AG04450 (cell line): ENCODE measurements at regions not wholly inside any gene's neighbourhood (a gene's known extent, or its start where the extent isn't known, plus 50 kb on each side); places are given as distances from the start of the nearest gene placed in this dataset.

Source experiments
- CTCF ChIA-PET: fragments of 300-600, 350-600 bp; formaldehyde crosslinking; extraction: SDS; loops from one replicate; lab custom pipeline; 2022; ENCODE audit warnings: antibody characterized with exemption, inconsistent platforms; lab: Charles Lee
- POLR2A ChIA-PET: fragments of 350-600 bp; formaldehyde crosslinking; extraction: SDS; loops from one replicate; lab custom pipeline; 2021; ENCODE audit warnings: antibody characterized with exemption, inconsistent platforms; lab: Yijun Ruan, JAX
- DNase-seq: peaks from one replicate; pipeline ENCODE4 v3.0.0-alpha.2; 2011; ENCODE audit warnings: low read depth, low spot score
- H3K27ac ChIP-seq: one replicate; pipeline ENCODE4 v1.5.1; 2012; ENCODE audit warnings: low read depth, low read length, control low read depth
- H3K27me3 ChIP-seq: one replicate; pipeline ENCODE4 v1.6.0; 2012; ENCODE audit warnings: low read length; ENCODE audit not compliant: control insufficient read depth, insufficient read depth
- H3K4me3 ChIP-seq: 2 replicates; pipeline ENCODE4 v1.5.1; 2011; ENCODE audit warnings: mild to moderate bottlenecking, low read depth, low read length, control low read depth
- H3K9me3 ChIP-seq: 2 replicates; pipeline ENCODE4 v1.5.1; 2012; ENCODE audit warnings: low read length; ENCODE audit not compliant: control insufficient read depth, insufficient read depth
- CTCF ChIP-seq: IDR thresholded peaks from 2 replicates; pipeline ENCODE4 v1.5.1; 2011; ENCODE audit warnings: low read depth, low read length, control low read depth, inconsistent platforms

- POLR2A ChIA-PET, result no interaction called here
- no peak overlapping the region for H3K27ac ChIP-seq
- TF ChIP-seq CTCF, result no peak
- no peaks in the 10 kb centered on the region for H3K27me3 ChIP-seq
- H3K4me3 ChIP-seq, result no peak overlapping the region
- peaks cover 3% of the 10 kb centered on the region; the same call in 1 of the 2 replicates for H3K9me3 ChIP-seq
- CTCF ChIA-PET, result no interaction called here
- DNase-seq, result no peak
Observed at GRCh38 chr1:192913683-192914082, 104.8 kb downstream of the RGS2 start.

DNA sequence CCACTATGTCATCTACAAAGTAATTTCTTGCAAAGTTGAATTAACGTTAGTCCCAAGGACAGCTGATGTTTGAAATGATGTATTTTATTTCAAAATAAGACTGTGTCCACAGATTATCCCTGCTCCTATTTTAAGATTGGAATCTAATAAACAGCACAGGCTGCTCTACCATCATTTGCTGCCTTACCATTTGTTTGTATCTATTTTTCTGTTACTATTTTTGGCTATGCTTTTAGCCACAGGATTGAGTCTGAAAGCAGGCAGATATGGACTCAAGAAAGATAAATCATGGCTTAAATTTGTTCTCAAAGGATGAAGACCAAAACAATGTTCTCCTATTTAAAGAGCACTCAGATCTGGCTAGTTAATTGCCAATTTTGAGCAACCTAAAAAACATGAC lies 105.3 kb downstream of the RGS2 start:
- no peak for DNase-seq
- Histone ChIP-seq H3K9me3 (peaks cover 3% of the 10 kb centered on the region; the same call in 1 of the 2 replicates), H3K4me3 (no peak overlapping the region), H3K27me3 (no peaks in the 10 kb centered on the region), H3K27ac (no peak overlapping the region)
- TF ChIP-seq CTCF, result no peak
- ChIA-PET CTCF (no interaction called here), POLR2A (no interaction called here)

DNA sequence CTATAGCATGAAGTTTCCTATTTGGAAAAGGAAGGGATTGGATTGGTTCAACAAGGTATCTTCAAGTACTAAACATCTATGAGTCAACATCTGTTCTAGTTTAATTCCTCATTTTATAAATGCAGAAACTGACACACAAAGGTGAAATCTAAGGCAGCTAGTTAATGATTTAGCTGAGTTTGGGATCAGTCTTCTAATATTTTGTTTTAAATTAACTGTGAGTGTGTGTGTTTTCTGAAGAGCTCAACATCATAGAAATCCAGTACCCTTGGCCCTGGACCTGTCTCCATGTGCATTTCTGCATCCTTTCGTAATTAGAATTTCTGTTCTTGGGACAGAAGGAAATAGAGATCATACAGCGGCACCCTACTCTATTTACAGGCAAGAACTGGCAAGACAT lies 105.9 kb downstream of the RGS2 start:
- CTCF ChIA-PET, result no interaction called here
- Histone ChIP-seq H3K27me3 (no peaks in the 10 kb centered on the region), H3K9me3 (peaks cover 3% of the 10 kb centered on the region; the same call in 1 of the 2 replicates), H3K27ac (no peak overlapping the region), H3K4me3 (no peak overlapping the region)
- DNase-seq, result no peak
- TF ChIP-seq CTCF, result no peak
- POLR2A ChIA-PET, result no interaction called here

DNA sequence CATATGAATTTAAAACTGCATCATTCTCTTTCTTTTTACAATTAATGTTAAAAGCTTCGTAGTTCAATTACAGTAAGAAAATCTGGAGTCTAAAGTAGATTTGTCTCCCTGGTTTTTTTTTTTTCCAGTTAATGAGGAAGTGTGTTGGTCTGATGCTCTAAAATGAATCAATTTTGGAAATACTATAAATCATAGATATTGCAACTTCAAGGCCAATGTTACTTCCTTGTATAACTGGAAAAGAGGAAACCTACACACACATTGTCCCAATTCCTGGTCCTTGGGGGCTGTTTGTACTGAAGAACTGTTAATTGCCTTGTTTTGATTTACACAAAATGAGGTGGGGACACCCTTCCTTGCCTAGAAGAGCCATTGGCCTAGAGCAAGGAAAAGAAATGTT lies 107.2 kb downstream of the RGS2 start:
- ChIA-PET POLR2A (no interaction called here), CTCF (no interaction called here)
- no peak for TF ChIP-seq CTCF
- DNase-seq, result no peak
- Histone ChIP-seq H3K27ac (no peak overlapping the region), H3K4me3 (no peak overlapping the region), H3K27me3 (no peaks in the 10 kb centered on the region), H3K9me3 (peaks cover 3% of the 10 kb centered on the region; the same call in 1 of the 2 replicates)

- no peak overlapping the region for H3K27ac ChIP-seq
- POLR2A ChIA-PET, result no interaction called here
- DNase-seq, result no peak
- H3K4me3 ChIP-seq, result no peak overlapping the region
- TF ChIP-seq CTCF, result no peak
- CTCF ChIA-PET, result no interaction called here
- no peaks in the 10 kb centered on the region for H3K27me3 ChIP-seq
- no peaks in the 10 kb centered on the region for H3K9me3 ChIP-seq
Observed at GRCh38 chr1:192918259-192918658, 109.4 kb downstream of the RGS2 start.
